ENCODE measurements at regions not wholly inside any gene's neighbourhood (a gene's known extent, or its start where the extent isn't known, plus 50 kb on each side); places are given as distances from the start of the nearest gene placed in this dataset.

DNA sequence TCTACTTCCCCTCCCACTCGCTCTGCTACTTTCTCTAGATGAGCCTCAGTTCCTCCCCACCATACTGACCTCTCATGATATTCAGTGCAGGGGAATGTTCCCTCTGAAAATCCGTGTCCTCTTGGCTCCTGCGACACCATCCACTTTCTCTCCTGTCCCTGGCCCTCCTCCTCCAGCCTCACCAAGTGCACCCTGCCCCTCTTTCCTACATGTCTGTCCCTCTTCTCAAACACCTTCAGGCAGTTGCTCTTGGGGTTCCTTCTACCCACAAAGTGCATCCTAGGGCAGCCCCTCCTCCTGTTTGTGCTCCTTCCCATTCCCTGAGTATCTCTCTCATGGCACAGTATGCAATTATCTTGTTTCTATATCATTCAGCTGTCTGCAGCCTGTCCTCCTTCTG is 246.4 kb upstream of the RAB6C start:
- dilution Hi-C loops (cut with MboI; ENCODE audit: extremely low pct_ligation_motif_present, low sequenced_read_pairs), result no loop called here
- H3K4me2 ChIP-seq (ENCODE audit: control insufficient read depth, extremely low read depth, insufficient read depth, low read depth, low read length), result no peak overlapping the region
- H3K36me3 ChIP-seq (ENCODE audit: control insufficient read depth in 2 of 2, extremely low read depth in 1 of 2, insufficient read depth in 2 of 2, low read length in 2 of 2), result no peaks in the 10 kb centered on the region
- no peaks in the 10 kb centered on the region for H3K9me1 ChIP-seq (ENCODE audit: control insufficient read depth, extremely low read depth, insufficient read depth, low read length)
- no peak overlapping the region for H3K9ac ChIP-seq (ENCODE audit: control insufficient read depth, extremely low read depth, insufficient read depth, low read length)
- H3K79me2 ChIP-seq (ENCODE audit: control insufficient read depth, insufficient read depth, low read length), result no peaks in the 10 kb centered on the region
- no peak for FAIRE-seq
- no peaks in the 10 kb centered on the region for H3K4me1 ChIP-seq (ENCODE audit: control insufficient read depth, extremely low read depth, insufficient read depth, low read length)
- no peak overlapping the region for H3K27ac ChIP-seq (ENCODE audit: control insufficient read depth, insufficient read depth, low read length)
- peaks cover 7% of the 10 kb centered on the region for H3K9me3 ChIP-seq (ENCODE audit: control insufficient read depth, low read depth, low read length)
- H2AFZ ChIP-seq (ENCODE audit: control insufficient read depth, low read length), result no peak overlapping the region
- no peak for DNase-seq (ENCODE audit: low read depth, low spot score)
- H3K4me3 ChIP-seq (ENCODE audit: control insufficient read depth in 2 of 3, extremely low read depth in 1 of 3, insufficient read depth in 2 of 3, low read depth in 1 of 3, low read length in 3 of 3), result no peak overlapping the region
- no peaks in the 10 kb centered on the region for H3K27me3 ChIP-seq (ENCODE audit: control insufficient read depth, extremely low read depth, insufficient read depth, low read length)
- TF ChIP-seq, protein P1, sequence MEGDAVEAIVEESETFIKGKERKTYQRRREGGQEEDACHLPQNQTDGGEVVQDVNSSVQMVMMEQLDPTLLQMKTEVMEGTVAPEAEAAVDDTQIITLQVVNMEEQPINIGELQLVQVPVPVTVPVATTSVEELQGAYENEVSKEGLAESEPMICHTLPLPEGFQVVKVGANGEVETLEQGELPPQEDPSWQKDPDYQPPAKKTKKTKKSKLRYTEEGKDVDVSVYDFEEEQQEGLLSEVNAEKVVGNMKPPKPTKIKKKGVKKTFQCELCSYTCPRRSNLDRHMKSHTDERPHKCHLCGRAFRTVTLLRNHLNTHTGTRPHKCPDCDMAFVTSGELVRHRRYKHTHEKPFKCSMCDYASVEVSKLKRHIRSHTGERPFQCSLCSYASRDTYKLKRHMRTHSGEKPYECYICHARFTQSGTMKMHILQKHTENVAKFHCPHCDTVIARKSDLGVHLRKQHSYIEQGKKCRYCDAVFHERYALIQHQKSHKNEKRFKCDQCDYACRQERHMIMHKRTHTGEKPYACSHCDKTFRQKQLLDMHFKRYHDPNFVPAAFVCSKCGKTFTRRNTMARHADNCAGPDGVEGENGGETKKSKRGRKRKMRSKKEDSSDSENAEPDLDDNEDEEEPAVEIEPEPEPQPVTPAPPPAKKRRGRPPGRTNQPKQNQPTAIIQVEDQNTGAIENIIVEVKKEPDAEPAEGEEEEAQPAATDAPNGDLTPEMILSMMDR (optimal IDR thresholded peaks at IDR 0.05 in 1 of 3, IDR thresholded peaks at IDR 0.05 in 1 of 3, conservative IDR thresholded peaks at IDR 0.05 in 1 of 3; ENCODE audit: extremely low read depth in 1 of 3, insufficient read depth in 2 of 3, low read length in 3 of 3), result no peak
- TF ChIP-seq EZH2 (IDR thresholded peaks at IDR 0.05; ENCODE audit: low read length), result no peak
- no peaks in the 10 kb centered on the region for H4K20me1 ChIP-seq (ENCODE audit: control insufficient read depth, extremely low read depth, insufficient read depth, low read length)

DNA sequence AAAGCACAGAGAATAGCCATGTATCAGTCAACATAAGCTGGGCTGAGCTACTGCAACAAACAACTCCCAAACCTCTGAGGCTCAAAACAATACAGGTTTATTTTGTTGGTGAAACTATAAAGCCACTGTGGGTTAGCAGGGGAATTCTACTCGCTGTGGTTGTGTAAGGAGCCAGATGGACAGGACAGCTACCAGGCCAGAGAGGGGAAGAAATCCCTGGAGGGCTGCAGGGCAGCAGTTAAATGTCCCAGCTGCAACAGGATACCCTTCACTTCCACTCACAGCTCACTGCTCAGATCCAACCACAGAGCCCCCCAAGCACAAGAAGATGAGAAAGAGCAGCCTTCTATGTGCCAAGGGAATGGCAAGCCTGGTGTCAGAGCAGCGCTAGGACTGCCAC is 245.9 kb upstream of the RAB6C start:
- Histone ChIP-seq H3K4me1 (ENCODE audit: control insufficient read depth, extremely low read depth, insufficient read depth, low read length) (no peaks in the 10 kb centered on the region), H4K20me1 (ENCODE audit: control insufficient read depth, extremely low read depth, insufficient read depth, low read length) (no peaks in the 10 kb centered on the region), H3K27ac (ENCODE audit: control insufficient read depth, insufficient read depth, low read length) (no peak overlapping the region), H2AFZ (ENCODE audit: control insufficient read depth, low read length) (no peak overlapping the region), H3K9ac (ENCODE audit: control insufficient read depth, extremely low read depth, insufficient read depth, low read length) (no peak overlapping the region), H3K36me3 (ENCODE audit: control insufficient read depth in 2 of 2, extremely low read depth in 1 of 2, insufficient read depth in 2 of 2, low read length in 2 of 2) (no peaks in the 10 kb centered on the region), H3K79me2 (ENCODE audit: control insufficient read depth, insufficient read depth, low read length) (no peaks in the 10 kb centered on the region), H3K4me2 (ENCODE audit: control insufficient read depth, extremely low read depth, insufficient read depth, low read depth, low read length) (no peak overlapping the region), H3K9me1 (ENCODE audit: control insufficient read depth, extremely low read depth, insufficient read depth, low read length) (no peaks in the 10 kb centered on the region), H3K9me3 (ENCODE audit: control insufficient read depth, low read depth, low read length) (peaks cover 7% of the 10 kb centered on the region), H3K27me3 (ENCODE audit: control insufficient read depth, extremely low read depth, insufficient read depth, low read length) (no peaks in the 10 kb centered on the region), H3K4me3 (ENCODE audit: control insufficient read depth in 2 of 3, extremely low read depth in 1 of 3, insufficient read depth in 2 of 3, low read depth in 1 of 3, low read length in 3 of 3) (no peak overlapping the region)
- DNase-seq (ENCODE audit: low read depth, low spot score) (no peak), FAIRE-seq (no peak)
- dilution Hi-C loops (cut with MboI; ENCODE audit: extremely low pct_ligation_motif_present, low sequenced_read_pairs), result no loop called here
- TF ChIP-seq, protein P1 (optimal IDR thresholded peaks at IDR 0.05 in 1 of 3, IDR thresholded peaks at IDR 0.05 in 1 of 3, conservative IDR thresholded peaks at IDR 0.05 in 1 of 3; ENCODE audit: extremely low read depth in 1 of 3, insufficient read depth in 2 of 3, low read length in 3 of 3), result no peak
